Cardiac muscle cell (in vitro differentiated cells and primary cell): ENCODE measurements at regions not wholly inside any gene's neighbourhood (a gene's known extent, or its start where the extent isn't known, plus 50 kb on each side); places are given as distances from the start of the nearest gene placed in this dataset.
"Not testable (repeated sequence)": the region's sequence is repeated elsewhere in the genome, so short reads cannot be mapped to it uniquely, and the experiment has no call there.

ENCODE experiments used
- DNase-seq, 2 donors: peaks; one replicate each; pipeline versions ENCODE4 v3.0.0 to v3.0.0-alpha.2; 2010 to 2017; ENCODE audit warnings: low read depth in 1 of 2, low spot score in 1 of 2
- H3K27ac ChIP-seq: fragments of 200-600 bp; sonication (generic); 2 replicates; pipeline ENCODE4 v1.5.1; 2016
- H3K27me3 ChIP-seq: fragments of 200-600 bp; sonication (generic); 2 replicates; pipeline ENCODE4 v1.6.0; 2016; ENCODE audit warnings: control low read depth
- H3K36me3 ChIP-seq: fragments of 200-600 bp; sonication (generic); 2 replicates; pipeline ENCODE4 v1.5.1; 2016; ENCODE audit warnings: control low read depth
- H3K4me1 ChIP-seq: fragments of 200-600 bp; sonication (generic); 2 replicates; pipeline ENCODE4 v1.8.1; 2017; ENCODE audit warnings: low read depth, mild to moderate bottlenecking, mixed run types
- H3K4me3 ChIP-seq: fragments of 200-600 bp; sonication (generic); 2 replicates; pipeline ENCODE4 v1.5.1; 2016; ENCODE audit warnings: mild to moderate bottlenecking
- H3K9me3 ChIP-seq: fragments of 200-600 bp; sonication (generic); 2 replicates; pipeline ENCODE4 v1.5.1; 2017; ENCODE audit warnings: low read depth, mild to moderate bottlenecking, control low read depth
- CTCF ChIP-seq: IDR thresholded peaks from 2 replicates; pipeline ENCODE4 v1.5.1; 2012; ENCODE audit warnings: low read depth, mild to moderate bottlenecking, low read length

GRCh38 chr4:138347561-138347960 lies 105.4 kb upstream of the SLC7A11 start:
- H3K27ac ChIP-seq = no peak overlapping the region
- H3K27me3 ChIP-seq = no peaks in the 10 kb centered on the region
- no peaks in the 10 kb centered on the region for H3K9me3 ChIP-seq
- DNase-seq = no peak
- no peak for TF ChIP-seq CTCF
- H3K36me3 ChIP-seq = no peaks in the 10 kb centered on the region
- H3K4me3 ChIP-seq = no peak overlapping the region
- H3K4me1 ChIP-seq = peaks cover 4% of the 10 kb centered on the region

- Histone ChIP-seq H3K4me3 (no peak overlapping the region), H3K27ac (no peak overlapping the region), H3K4me1 (peaks cover 4% of the 10 kb centered on the region), H3K36me3 (no peaks in the 10 kb centered on the region), H3K9me3 (no peaks in the 10 kb centered on the region), H3K27me3 (no peaks in the 10 kb centered on the region)
- no peak for DNase-seq
- no peak for TF ChIP-seq CTCF
These were observed 102.7 kb upstream of the SLC7A11 start for GRCh38 chr4:138344851-138345250.

- Histone ChIP-seq H3K36me3 (no peaks in the 10 kb centered on the region), H3K9me3 (no peaks in the 10 kb centered on the region), H3K4me1 (peaks cover 4% of the 10 kb centered on the region), H3K4me3 (no peak overlapping the region), H3K27me3 (no peaks in the 10 kb centered on the region), H3K27ac (no peak overlapping the region)
- DNase-seq = no peak
- TF ChIP-seq CTCF = no peak
These were observed 101.9 kb upstream of the SLC7A11 start for GRCh38 chr4:138344054-138344453.

- Histone ChIP-seq H3K36me3 (no peaks in the 10 kb centered on the region), H3K27ac (no peak overlapping the region), H3K27me3 (no peaks in the 10 kb centered on the region), H3K4me3 (no peak overlapping the region), H3K9me3 (no peaks in the 10 kb centered on the region), H3K4me1 (peaks cover 4% of the 10 kb centered on the region)
- no peak for TF ChIP-seq CTCF
- DNase-seq = no peak
These were observed 99.7 kb upstream of the SLC7A11 start for GRCh38 chr4:138341739-138342415.

GRCh38 chr4:138338840-138339239 lies 96.7 kb upstream of the SLC7A11 start:
- Histone ChIP-seq H3K27ac (no peak overlapping the region), H3K4me3 (no peak overlapping the region), H3K36me3 (no peaks in the 10 kb centered on the region), H3K27me3 (no peaks in the 10 kb centered on the region), H3K9me3 (no peaks in the 10 kb centered on the region), H3K4me1 (no peaks in the 10 kb centered on the region)
- DNase-seq = no peak
- no peak for TF ChIP-seq CTCF

- not testable (repeated sequence) for H3K4me1 ChIP-seq, H3K4me3 ChIP-seq, H3K36me3 ChIP-seq, DNase-seq, H3K27me3 ChIP-seq, H3K9me3 ChIP-seq, H3K27ac ChIP-seq
These were observed 96.1 kb upstream of the SLC7A11 start for GRCh38 chr4:138338222-138338621.
